IPS-18c (cell line): ENCODE measurements at regions not wholly inside any gene's neighbourhood (a gene's known extent, or its start where the extent isn't known, plus 50 kb on each side); places are given as distances from the start of the nearest gene placed in this dataset.

Source experiments
- H3K4me3 ChIP-seq: 2 replicates; pipeline ENCODE4 v1.7.0; 2013; ENCODE audit warnings: low read depth, mild to moderate bottlenecking, low read length, moderate library complexity; ENCODE audit not compliant: insufficient read depth
- H3K9me3 ChIP-seq: one replicate; pipeline ENCODE4 v1.6.1; 2013; ENCODE audit warnings: mild to moderate bottlenecking, low read length, moderate library complexity; ENCODE audit not compliant: control insufficient read depth, insufficient read depth

DNA sequence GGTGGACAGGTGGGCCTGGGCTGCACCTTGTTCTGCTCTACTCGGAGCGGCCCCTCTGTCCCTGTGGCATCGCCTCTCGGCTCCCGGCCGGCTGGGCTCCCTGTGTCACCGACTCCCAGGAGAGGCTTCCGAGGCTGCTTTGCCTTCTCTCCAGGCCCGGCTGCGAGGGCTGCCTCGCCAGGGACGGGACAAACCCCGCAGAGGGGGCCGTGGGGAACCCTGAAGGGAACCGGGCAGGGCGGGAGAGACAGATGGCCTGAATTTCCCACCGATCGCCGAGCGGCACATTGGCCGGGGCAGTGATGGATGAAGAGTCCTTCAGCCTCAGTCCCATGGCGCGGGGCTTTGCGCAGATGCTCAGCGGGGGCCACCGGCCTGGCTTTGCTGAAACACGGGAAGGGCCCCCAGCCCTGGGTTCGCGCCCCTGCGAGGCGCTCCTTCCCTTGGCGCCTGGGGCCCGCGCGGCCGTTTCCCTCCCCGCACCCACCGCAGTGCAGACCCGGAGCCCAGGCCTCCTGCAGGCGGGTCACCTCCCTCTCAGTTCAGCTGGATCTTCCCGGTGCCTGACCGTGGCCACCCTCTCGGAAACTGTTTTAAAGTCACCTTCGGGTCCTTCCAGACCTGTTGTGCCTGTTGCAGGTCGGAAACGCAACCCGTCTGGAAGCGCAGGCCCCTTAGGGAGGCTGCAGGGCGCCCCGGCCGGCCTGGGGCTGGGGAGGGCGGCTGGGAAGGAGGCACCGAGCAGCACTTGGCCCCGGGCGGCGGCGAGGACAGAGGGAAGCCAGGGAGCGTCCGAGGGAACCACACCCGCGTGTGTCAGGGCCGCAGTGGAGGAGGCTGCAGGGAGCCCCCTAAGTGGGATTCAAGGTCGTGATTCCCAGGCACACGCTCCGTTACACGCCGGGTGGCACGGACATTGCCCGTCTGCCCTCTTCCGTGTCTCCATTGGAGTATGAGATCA lies 341.9 kb upstream of the SALL3 start:
- no peaks in the 10 kb centered on the region for H3K9me3 ChIP-seq

GRCh38 chr18:78639006-78639950 lies 340.3 kb upstream of the SALL3 start:
- Histone ChIP-seq H3K9me3 (peaks cover 4% of the 10 kb centered on the region), H3K4me3 (no peak overlapping the region)

More for the DNA sequence above, 341.9 kb upstream of the SALL3 start:
- no peak overlapping the region for H3K4me3 ChIP-seq

DNA sequence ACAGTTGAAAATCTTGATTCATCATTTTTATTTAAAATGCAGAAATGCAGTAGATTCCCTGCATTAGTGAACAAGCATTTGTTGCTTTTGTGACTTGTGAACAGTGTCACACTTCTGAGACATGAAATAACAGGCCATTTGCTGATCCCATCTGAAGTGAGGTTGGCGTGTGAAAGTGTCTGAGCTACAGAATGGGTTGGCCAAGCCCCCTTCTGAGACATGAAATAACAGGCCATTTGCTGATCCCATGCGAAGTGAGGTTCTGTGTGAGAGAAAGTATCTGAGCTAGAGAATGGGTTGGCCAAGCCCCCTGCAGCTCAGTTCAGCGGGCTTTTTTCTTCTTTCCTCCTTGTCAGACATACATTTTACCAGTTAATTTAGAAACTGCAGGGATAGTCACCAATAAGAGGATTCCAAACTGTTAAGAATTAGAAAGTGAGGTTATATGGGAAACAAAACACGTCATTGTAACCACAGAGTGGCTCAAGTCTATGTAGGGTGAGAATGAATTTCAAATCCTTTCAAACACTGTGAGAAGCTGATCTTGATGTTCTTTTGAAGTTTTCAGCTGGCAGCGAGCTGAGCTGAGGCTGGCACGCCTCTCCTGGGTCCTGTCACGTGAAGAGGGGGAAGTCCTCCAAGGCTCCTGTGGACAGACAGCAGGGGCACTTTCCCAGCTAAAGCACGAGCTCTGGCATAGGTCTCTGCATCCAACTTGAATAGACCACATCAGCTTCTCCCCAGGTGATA lies 339.2 kb upstream of the SALL3 start:
- Histone ChIP-seq H3K4me3 (no peak overlapping the region), H3K9me3 (peaks cover 4% of the 10 kb centered on the region)

- Histone ChIP-seq H3K4me3 (no peak overlapping the region), H3K9me3 (peaks cover 4% of the 10 kb centered on the region)
These were observed 337.9 kb upstream of the SALL3 start for GRCh38 chr18:78641689-78642231.

DNA sequence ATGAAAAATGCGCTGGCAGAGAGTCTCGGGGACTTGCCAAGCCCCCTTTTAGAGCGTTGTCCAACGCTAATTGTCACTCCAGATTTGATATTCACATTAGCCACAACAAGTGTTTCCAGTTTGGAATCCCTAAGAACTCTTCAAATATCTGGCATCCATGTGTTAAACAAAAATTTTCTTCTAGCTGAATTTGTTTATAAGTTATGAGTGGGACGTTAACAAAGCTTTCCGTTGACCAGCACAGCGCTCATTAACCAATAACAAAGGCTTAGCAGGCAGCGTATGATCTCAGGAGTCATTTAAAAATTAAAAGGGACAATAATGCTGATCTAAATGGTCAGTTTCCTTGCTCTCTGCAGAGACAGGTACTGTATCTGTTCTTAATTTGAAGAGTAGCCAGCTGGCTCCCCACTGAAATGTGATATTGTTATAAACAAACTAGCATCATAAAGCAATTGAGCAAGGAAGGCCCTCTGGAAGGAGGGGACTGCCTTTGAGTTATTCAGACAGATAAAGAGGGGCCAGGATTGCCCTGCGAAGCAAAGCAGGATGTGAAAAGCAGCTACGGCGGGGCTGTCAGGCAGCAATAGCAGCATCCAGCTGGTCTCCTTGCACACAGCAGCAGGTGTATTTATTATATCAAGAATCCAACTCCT lies 337.2 kb upstream of the SALL3 start:
- H3K4me3 ChIP-seq: no peak overlapping the region
- H3K9me3 ChIP-seq: peaks cover 4% of the 10 kb centered on the region

GRCh38 chr18:78643004-78643403 lies 336.6 kb upstream of the SALL3 start:
- H3K9me3 ChIP-seq: peaks cover 4% of the 10 kb centered on the region
- H3K4me3 ChIP-seq: no peak overlapping the region

DNA sequence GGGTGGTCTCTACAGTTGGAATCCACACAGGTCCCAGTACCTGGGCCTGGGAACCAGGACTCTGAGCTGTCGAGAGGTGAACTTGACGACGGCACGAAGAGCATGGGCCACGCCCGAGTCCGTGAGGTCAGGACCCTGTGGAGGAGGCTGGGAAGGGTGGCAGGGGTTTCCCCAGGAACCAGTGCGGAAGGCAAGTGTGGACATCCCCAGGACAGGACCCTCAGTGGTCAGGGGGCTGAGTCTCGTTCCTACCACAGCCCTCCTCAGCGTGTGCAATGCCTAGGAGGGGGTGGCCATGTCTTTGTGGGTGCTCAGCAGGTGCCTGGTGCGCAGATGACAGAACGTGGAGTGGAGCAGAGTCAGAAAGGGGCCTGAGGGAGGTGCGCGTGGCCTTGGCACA lies 335.6 kb upstream of the SALL3 start:
- H3K9me3 ChIP-seq: peaks cover 4% of the 10 kb centered on the region
- no peak overlapping the region for H3K4me3 ChIP-seq

DNA sequence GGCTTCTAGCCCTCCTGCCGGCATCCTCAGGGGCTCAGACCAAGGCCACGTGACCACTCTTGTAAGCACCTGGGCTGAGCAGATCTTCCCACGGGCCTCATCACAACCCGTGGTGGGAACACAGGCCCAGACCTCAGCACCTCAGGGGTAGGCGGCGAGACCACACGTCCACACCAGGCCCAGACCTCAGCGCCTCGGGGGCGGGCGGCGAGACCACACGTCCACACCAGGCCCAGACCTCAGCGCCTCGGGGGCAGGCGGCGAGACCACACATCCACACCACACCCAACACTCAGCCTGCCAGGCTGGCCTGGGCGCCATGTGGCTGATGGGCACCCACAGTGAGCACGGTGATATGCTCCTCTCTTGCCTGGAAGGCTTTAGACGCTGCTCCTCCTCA lies 334.4 kb upstream of the SALL3 start:
- H3K9me3 ChIP-seq: peaks cover 4% of the 10 kb centered on the region
- H3K4me3 ChIP-seq: no peak overlapping the region

GRCh38 chr18:78647018-78647417 lies 332.6 kb upstream of the SALL3 start:
- peaks cover 8% of the 10 kb centered on the region for H3K9me3 ChIP-seq
- H3K4me3 ChIP-seq: no peak overlapping the region

- peaks cover 26% of the 10 kb centered on the region for H3K9me3 ChIP-seq
- H3K4me3 ChIP-seq: no peak overlapping the region
These were observed 330.2 kb upstream of the SALL3 start for GRCh38 chr18:78649421-78649820.

DNA sequence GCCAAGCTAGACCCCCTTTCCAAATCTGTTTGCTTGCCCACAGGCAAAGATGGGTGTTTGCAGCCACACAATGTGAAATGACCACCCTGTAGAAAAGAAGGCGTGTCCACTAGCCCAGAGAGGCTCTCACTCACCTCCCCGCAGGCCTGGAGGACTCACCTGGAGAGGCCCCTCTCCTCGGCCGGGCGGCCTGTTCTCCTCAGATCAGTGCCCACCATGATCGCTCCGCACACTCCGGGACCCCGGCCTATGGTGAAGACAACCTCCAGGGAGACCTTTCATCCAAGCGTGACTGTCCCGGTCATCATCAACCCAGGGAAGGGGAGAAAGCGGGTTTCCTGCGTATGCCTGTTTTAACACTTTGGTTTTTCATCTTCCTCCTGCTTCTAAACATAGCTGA lies 328.7 kb upstream of the SALL3 start:
- no peak overlapping the region for H3K4me3 ChIP-seq
- peaks cover 38% of the 10 kb centered on the region for H3K9me3 ChIP-seq

- H3K9me3 ChIP-seq: peaks cover 41% of the 10 kb centered on the region
- no peak overlapping the region for H3K4me3 ChIP-seq
These were observed 327.5 kb upstream of the SALL3 start for GRCh38 chr18:78652001-78652545.

- no peak overlapping the region for H3K4me3 ChIP-seq
- H3K9me3 ChIP-seq: peaks cover 41% of the 10 kb centered on the region
These were observed 323.7 kb upstream of the SALL3 start for GRCh38 chr18:78655921-78656320.

DNA sequence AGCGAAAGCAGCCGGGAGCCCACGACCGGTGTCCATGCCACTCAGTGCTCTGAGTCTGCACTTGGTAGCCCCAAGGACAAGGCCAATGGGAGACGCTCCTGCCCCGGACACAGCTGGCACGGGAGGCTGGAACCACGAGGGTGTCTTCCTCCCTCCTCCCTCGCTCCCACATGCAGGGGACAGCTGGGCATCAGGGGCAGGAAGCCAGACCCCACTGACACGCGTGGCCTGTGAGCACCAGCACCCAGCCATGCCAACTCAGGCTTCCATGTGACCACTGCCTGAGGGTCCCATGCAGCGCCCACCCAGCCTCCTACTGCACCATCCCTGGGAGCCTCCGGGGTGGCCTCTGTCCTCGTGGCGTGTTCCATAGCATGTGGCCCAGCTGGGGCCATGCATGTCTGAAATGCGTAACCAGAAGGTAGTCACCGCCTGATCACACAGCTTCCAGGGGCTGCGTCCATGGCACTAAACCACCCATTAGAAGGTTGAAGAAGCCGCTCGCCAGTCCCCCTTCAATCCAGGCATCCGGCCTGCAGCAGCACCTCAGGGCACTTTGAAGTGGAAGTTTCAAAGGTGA lies 323.2 kb upstream of the SALL3 start:
- peaks cover 41% of the 10 kb centered on the region for H3K9me3 ChIP-seq
- H3K4me3 ChIP-seq: no peak overlapping the region; the same call in 1 of the 2 replicates

DNA sequence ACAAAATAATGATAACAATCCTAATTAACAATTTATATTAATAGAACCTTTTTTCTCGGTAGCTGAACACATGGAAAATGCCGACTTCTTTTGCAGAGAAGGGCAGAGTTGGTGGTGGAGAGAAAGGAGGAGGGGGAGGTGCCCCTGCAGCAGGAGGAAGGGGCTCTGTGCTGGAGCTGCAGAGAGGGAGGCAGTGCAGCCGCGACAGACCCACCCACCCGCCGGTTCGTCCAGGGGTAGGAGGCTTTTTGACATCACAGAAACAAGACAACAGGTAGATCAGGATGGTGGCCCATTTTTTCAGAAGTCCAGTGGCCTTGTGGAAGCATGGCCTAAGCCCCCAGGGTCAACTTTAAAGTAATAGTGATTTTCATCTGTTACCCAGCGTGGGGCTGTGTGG lies 321.1 kb upstream of the SALL3 start:
- Histone ChIP-seq H3K9me3 (peaks cover 21% of the 10 kb centered on the region), H3K4me3 (no peak overlapping the region)

DNA sequence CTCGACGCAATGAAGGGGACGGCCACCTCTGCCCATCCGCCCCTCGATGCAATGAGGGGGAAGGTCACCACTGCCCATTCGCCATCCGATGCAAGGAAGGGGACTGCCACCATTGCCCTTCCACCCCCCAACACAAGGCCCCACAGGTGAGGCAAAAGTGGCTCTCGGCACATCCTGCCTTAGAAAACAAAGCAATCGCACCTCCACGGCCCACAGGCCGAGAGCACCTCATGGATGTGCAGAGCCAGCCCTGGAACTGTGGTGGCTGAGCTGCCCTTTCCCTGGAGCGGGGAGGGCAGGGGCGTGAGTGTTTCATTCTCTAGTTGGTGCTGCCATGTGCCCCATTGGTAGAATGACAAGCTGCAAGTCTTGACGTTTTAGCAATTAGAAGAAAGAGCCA lies 320.6 kb upstream of the SALL3 start:
- Histone ChIP-seq H3K9me3 (peaks cover 16% of the 10 kb centered on the region), H3K4me3 (no peak overlapping the region)
